Astrocyte of the cerebellum (primary cell): ENCODE measurements at regions not wholly inside any gene's neighbourhood (a gene's known extent, or its start where the extent isn't known, plus 50 kb on each side); places are given as distances from the start of the nearest gene placed in this dataset.

Experiments
- DNase-seq: peaks from one replicate; pipeline ENCODE4 v3.0.0-alpha.2; 2011; ENCODE audit warnings: low read depth
- H3K4me3 ChIP-seq: 2 replicates; pipeline ENCODE4 v1.5.1; 2011; ENCODE audit warnings: mild to moderate bottlenecking, low read depth, low read length, moderate library complexity
- CTCF ChIP-seq: IDR thresholded peaks from 2 replicates; pipeline ENCODE4 v1.5.1; 2012; ENCODE audit warnings: low read length, low read depth, moderate library complexity, mild to moderate bottlenecking; ENCODE audit errors: missing control alignments
- in situ Hi-C: cut with HindIII; loops from 2 replicates; pipeline ENCODE4 v1.10.0; 2017; ENCODE audit warnings: low sequenced_read_pairs

- in situ Hi-C loops, result loop anchor here (5.0 to 25.0 kb wide), 2 partner anchors 88 to 233 kb away; no protein-coding TSS in a partner anchor
- no peak overlapping the region for H3K4me3 ChIP-seq
- TF ChIP-seq CTCF, result no peak
- DNase-seq, result no peak
These were observed 199.5 kb downstream of the REEP3 start for GRCh38 chr10:63720676-63721075.

GRCh38 chr10:63722537-63722936 is 201.3 kb downstream of the REEP3 start:
- peak; percentile 84 for DNase-seq
- H3K4me3 ChIP-seq, result no peak overlapping the region
- in situ Hi-C loops, result loop anchor here (5.0 to 25.0 kb wide), 2 partner anchors 90 to 235 kb away; no protein-coding TSS in a partner anchor
- no peak for TF ChIP-seq CTCF

- H3K4me3 ChIP-seq, result no peak overlapping the region
- DNase-seq, result no peak
- no peak for TF ChIP-seq CTCF
- in situ Hi-C loops, result loop anchor here (5.0 to 25.0 kb wide), 2 partner anchors 91 to 236 kb away; no protein-coding TSS in a partner anchor
These were observed 202.1 kb downstream of the REEP3 start for GRCh38 chr10:63723320-63723719.

- no peak for DNase-seq
- no peak overlapping the region for H3K4me3 ChIP-seq
- no peak for TF ChIP-seq CTCF
- in situ Hi-C loops, result loop anchor here (5.0 to 25.0 kb wide), 2 partner anchors 91 to 236 kb away; no protein-coding TSS in a partner anchor
These were observed 202.5 kb downstream of the REEP3 start for GRCh38 chr10:63723741-63724140.

GRCh38 chr10:63724922-63725321 is 203.7 kb downstream of the REEP3 start:
- in situ Hi-C loops, result loop anchor here (5.0 to 25.0 kb wide), 2 partner anchors 93 to 238 kb away; no protein-coding TSS in a partner anchor
- DNase-seq, result no peak
- H3K4me3 ChIP-seq, result no peak overlapping the region
- TF ChIP-seq CTCF, result peak; percentile 6

GRCh38 chr10:63726867-63727266 is 205.7 kb downstream of the REEP3 start:
- in situ Hi-C loops, result no loop called here
- DNase-seq, result no peak
- no peak overlapping the region for H3K4me3 ChIP-seq
- TF ChIP-seq CTCF, result no peak
